H7 (cell line): ENCODE measurements at regions not wholly inside any gene's neighbourhood (a gene's known extent, or its start where the extent isn't known, plus 50 kb on each side); places are given as distances from the start of the nearest gene placed in this dataset.
A peak's percentile ranks its signal among the peaks of the same experiment; 100 is the strongest.
"Not testable (repeated sequence)": the region's sequence is repeated elsewhere in the genome, so short reads cannot be mapped to it uniquely, and the experiment has no call there.

Experiments
- DNase-seq: peaks from one replicate; pipeline ENCODE4 v3.0.0; 2012
- H3K27me3 ChIP-seq: 2 replicates; pipeline ENCODE4 v1.6.0; 2011; ENCODE audit warnings: mild to moderate bottlenecking, low read length; ENCODE audit not compliant: control insufficient read depth, insufficient read depth
- H3K36me3 ChIP-seq: replicated peaks from 2 replicates; pipeline ENCODE4 v1.5.1; 2011; ENCODE audit warnings: low read length; ENCODE audit not compliant: control insufficient read depth, insufficient read depth
- H3K4me3 ChIP-seq: 2 replicates; pipeline ENCODE4 v1.5.1; 2011; ENCODE audit warnings: low read depth, mild to moderate bottlenecking, control low read depth, low read length, moderate library complexity; ENCODE audit not compliant: insufficient read depth

GRCh38 chr2:175330195-175330594 is 148.7 kb upstream of the ATP5MC3 start:
- H3K36me3 ChIP-seq = no peaks in the 10 kb centered on the region
- no peak for DNase-seq
- no peaks in the 10 kb centered on the region for H3K27me3 ChIP-seq
- H3K4me3 ChIP-seq = no peak overlapping the region

DNA sequence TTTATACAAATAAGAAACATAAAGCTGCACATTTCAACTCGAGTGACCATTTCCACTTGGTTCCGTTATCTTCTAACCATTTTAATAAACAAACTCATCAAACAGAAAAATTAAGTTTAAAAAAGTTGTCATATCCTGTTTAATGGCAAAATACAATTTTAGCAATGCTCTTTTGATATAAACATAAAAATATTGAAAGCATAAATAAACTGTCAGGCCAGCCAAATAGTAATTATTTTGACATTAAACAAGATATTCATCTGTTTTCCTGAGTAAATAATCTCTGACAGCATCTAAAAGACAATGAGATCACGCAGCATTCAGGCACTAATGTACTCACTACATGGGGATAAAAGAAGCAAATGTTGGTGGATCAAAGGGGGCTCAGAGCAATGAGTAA is 145.3 kb upstream of the ATP5MC3 start:
- no peaks in the 10 kb centered on the region for H3K27me3 ChIP-seq
- DNase-seq = no peak
- no peak overlapping the region for H3K4me3 ChIP-seq
- no peaks in the 10 kb centered on the region for H3K36me3 ChIP-seq

GRCh38 chr2:175326164-175326563 is 144.7 kb upstream of the ATP5MC3 start:
- H3K36me3 ChIP-seq, H3K4me3 ChIP-seq, H3K27me3 ChIP-seq, DNase-seq: not testable (repeated sequence)

DNA sequence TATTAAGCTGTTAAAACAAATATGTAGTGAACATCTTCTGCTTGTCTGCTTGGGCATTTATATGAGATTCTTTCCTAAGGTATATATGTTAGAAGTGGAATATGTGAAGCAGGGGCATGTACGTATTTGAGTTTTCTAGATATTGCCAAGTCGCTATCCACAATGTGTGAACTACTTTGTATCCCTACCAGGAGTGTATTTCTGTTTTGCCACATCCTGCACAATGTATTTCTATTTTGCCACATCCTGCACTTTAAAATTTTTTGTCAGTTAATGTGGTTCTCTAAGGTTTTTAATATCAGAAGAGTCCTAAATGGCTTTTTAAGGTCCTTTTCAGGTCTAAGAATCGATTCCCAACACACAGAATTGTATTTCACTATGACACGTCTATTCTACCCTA is 141.7 kb upstream of the ATP5MC3 start:
- Histone ChIP-seq H3K27me3 (no peaks in the 10 kb centered on the region), H3K36me3 (no peaks in the 10 kb centered on the region), H3K4me3 (no peak overlapping the region)
- DNase-seq = no peak

DNA sequence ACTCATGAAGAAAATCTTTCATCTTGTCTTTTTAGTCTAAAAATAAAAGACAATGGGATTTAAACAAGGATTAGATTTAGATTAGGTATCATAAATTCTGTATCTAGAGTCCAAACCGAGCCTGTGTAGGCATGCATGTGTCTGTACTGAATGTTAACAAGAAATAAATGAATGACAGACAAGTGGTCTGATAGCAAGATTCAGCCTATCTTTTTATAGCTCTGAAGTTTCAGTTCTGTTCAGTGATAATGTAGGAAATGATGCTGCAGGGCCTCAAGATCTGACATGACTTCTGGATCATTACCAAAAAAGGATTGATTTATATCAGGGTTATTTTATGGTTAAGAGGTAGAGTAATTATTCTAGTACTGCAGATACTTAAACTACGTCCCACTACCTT is 137.0 kb upstream of the ATP5MC3 start:
- no peak for DNase-seq
- Histone ChIP-seq H3K27me3 (no peaks in the 10 kb centered on the region), H3K4me3 (no peak overlapping the region), H3K36me3 (no peaks in the 10 kb centered on the region)

DNA sequence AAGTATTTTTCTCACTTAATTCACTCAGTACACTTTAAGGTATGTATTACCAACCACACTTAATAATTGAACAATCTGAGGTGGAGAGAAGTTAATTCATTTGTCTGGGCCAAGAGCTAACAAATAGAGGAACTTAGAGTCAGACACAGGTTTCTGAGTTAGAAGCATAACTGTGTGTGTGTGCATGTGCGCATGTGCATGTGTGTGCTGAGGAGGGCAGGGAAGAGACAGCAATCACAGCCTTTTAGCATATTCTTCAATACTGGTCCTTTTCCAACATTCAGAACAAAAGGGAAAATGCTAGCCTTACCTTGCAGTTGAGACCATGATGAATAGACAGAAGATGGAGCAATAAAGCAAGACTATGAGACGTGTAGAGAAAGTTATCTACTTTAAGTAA is 136.2 kb upstream of the ATP5MC3 start:
- Histone ChIP-seq H3K27me3 (no peaks in the 10 kb centered on the region; the same call in 1 of the 2 replicates), H3K36me3 (no peaks in the 10 kb centered on the region), H3K4me3 (no peak overlapping the region)
- no peak for DNase-seq

GRCh38 chr2:175312137-175312536 is 130.6 kb upstream of the ATP5MC3 start:
- Histone ChIP-seq H3K27me3 (peaks cover 5% of the 10 kb centered on the region; the same call in 1 of the 2 replicates), H3K4me3 (no peak overlapping the region), H3K36me3 (no peaks in the 10 kb centered on the region)
- DNase-seq = no peak

DNA sequence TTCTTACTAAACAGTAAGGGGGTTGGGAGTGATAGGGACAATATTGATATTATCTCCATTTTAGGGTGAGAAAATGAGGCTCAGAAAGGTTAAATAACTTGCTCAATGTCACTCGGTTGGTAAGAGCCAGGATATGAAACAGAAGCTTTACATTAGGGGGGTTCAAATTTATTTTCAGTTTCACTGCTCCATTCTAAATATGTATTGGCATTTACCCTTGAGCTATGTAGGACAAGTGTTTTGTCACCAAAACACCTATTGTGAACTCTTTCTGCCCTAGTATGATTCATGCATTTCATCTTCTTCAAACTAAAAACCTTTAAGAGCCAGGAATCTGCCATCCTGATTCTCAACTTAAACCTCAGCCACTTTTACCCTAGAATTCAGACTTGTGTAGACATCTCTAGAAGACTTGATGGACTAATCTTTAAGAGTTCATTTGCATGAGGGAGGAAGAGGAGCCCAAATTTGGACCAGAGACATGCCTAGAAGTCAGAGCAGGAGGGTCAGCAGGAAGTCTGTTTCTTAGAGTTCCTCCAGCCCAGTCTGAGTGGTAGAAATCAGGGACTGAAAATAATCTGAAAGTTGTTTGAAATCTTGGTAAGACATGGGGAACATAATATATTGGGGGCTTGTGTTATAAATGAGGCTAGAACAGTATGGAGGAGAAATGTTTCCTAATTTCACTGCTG is 129.4 kb upstream of the ATP5MC3 start:
- H3K4me3 ChIP-seq = no peak overlapping the region
- DNase-seq = no peak
- H3K36me3 ChIP-seq = no peaks in the 10 kb centered on the region
- H3K27me3 ChIP-seq = peaks cover 5% of the 10 kb centered on the region; the same call in 1 of the 2 replicates

- peak; percentile 45 for DNase-seq
- H3K27me3 ChIP-seq = peaks cover 5% of the 10 kb centered on the region; the same call in 1 of the 2 replicates
- H3K4me3 ChIP-seq = no peak overlapping the region
- H3K36me3 ChIP-seq = no peaks in the 10 kb centered on the region
Measured at GRCh38 chr2:175309799-175310198, 128.3 kb upstream of the ATP5MC3 start.

DNA sequence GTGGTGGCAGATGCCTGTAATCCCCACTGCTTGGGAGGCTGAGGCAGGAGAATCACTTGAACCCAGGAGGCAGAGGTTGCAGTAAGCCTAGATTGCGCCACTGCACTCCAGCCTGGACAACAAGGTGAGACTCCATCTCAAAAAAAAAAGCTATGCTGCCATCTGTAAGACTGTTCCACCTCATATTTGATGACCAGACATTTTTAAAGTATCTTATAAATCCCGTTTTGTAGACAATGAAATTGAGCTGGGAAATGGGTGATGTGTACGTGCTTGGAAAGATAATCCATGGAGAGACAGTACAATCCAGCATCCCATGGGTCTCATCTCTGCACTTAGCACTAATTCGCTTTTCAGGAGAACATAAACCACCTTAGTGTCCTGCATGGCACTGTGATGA is 126.5 kb upstream of the ATP5MC3 start:
- Histone ChIP-seq H3K27me3 (peaks cover 5% of the 10 kb centered on the region; the same call in 1 of the 2 replicates), H3K36me3 (no peaks in the 10 kb centered on the region), H3K4me3 (no peak overlapping the region)
- DNase-seq = no peak

DNA sequence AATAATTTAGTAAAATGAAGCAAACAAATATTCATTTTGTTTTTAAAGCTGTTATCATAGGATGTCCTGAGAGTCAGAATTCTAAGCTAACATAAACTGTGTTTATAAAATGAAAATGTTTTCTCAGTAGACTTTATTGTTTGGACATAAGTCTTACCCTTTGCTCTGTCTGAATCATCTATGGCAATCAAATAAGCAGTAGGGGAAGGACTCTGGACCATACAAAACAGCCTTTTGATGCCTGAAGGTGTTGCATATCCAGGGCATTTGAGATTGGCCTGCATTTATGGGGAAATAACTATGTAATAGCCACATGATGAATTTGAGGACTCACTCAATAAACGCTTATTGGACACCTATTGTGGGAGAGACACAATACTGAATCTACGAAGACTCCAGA is 123.0 kb upstream of the ATP5MC3 start:
- H3K36me3 ChIP-seq = no peaks in the 10 kb centered on the region
- peaks cover 3% of the 10 kb centered on the region; the same call in 1 of the 2 replicates for H3K27me3 ChIP-seq
- DNase-seq = no peak

GRCh38 chr2:175293776-175294175 is 112.3 kb upstream of the ATP5MC3 start:
- H3K27me3 ChIP-seq = no peaks in the 10 kb centered on the region

More for the DNA sequence above, 123.0 kb upstream of the ATP5MC3 start:
- H3K4me3 ChIP-seq = no peak overlapping the region

GRCh38 chr2:175293195-175293594 is 111.7 kb upstream of the ATP5MC3 start:
- DNase-seq = no peak
- no peak overlapping the region for H3K4me3 ChIP-seq
- no peaks in the 10 kb centered on the region for H3K36me3 ChIP-seq
- no peaks in the 10 kb centered on the region for H3K27me3 ChIP-seq

More at GRCh38 chr2:175293776-175294175, 112.3 kb upstream of the ATP5MC3 start:
- no peaks in the 10 kb centered on the region for H3K36me3 ChIP-seq
- no peak overlapping the region for H3K4me3 ChIP-seq
- no peak for DNase-seq

DNA sequence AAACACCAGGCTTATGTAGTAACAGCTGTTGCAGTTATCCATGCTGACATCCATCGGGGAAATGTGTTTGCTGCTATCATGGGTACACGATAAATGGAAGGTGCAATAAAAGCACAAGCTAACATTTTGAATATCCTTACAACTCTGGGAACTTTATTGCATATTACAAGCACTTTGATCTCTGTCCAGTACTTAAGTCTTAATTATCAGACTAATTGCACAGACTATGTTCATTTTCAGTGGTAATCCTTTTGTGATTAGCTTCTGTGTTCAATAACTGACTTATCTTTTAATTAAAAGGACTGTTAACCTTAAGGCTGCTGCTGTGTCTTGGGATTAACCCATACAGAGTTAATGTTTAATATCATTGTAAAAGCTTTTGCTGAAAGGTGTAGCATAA is 101.4 kb upstream of the ATP5MC3 start:
- H3K27me3 ChIP-seq = no peaks in the 10 kb centered on the region
- DNase-seq = no peak
- H3K4me3 ChIP-seq = no peak overlapping the region
- H3K36me3 ChIP-seq = no peaks in the 10 kb centered on the region

DNA sequence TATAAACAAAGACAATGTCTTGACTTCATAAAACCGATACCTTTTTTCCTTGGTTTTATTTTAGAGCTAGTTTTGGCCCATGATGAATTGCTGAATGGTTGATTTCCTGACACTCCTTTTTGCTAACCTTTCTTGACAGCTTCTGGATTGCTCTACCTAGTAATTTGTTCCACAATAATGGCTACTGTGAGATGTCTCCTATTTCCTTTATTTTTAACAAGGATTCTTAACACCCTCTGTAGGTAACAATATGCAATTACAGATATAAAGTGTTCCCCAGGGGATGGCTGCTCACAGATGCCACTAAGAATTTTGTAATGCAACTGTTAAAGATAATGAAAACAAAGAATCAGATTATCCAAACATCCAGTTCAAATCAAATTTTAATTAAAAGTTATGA is 100.8 kb upstream of the ATP5MC3 start:
- no peak overlapping the region for H3K4me3 ChIP-seq
- H3K27me3 ChIP-seq = no peaks in the 10 kb centered on the region
- H3K36me3 ChIP-seq = no peaks in the 10 kb centered on the region
- DNase-seq = peak; percentile 47

DNA sequence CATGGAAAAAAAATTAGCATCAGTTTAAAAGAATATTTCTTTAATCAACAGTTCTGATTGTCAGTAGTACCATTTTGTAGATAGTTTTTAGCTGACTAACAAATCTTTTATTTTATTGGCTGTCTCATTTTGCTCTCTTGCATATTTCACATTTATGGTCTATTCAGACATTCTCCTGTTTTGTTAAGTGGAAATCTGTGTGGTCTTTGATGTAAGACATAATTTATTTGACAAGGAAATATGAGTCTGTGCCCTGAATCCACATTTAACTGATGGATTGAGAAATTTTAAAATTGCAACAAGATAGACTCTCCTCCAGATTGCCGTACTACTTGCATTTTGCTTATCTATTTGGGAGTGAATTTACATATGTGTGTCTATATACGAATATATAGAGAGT is 96.3 kb upstream of the ATP5MC3 start:
- no peak for DNase-seq
- Histone ChIP-seq H3K36me3 (no peaks in the 10 kb centered on the region), H3K4me3 (no peak overlapping the region), H3K27me3 (no peaks in the 10 kb centered on the region)
